ENCODE measurements at regions not wholly inside any gene's neighbourhood (a gene's known extent, or its start where the extent isn't known, plus 50 kb on each side); places are given as distances from the start of the nearest gene placed in this dataset.

DNA sequence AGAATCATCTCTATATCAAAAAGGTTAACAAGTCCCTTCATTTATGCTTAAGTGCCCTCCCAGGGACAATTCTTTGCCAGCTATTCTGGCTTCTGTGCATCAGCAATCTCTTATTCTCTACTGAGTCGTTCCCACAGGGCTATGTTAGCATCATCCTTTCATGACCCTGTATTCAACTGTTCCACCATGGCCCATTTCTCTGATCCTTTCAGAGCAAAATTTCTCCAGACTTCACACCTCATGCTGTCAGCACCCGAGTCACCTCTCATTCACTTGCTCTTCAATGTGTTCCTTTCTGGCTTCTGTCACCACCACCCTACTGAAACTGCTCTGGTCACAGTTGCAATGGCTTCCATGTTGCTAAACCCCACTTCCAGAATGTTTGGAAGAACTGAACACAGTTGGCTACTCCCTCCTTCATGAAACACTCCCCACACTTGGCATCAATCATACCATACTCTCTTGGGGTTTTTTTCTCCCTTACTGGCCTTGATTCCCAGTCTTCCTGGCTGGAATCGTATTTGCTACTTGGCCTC, 159.5 kb upstream of the HMGA2 start:
- ATAC-seq, result no peak
- ChIA-PET POLR2A (no interaction called here), CTCF (no interaction called here)
- no peak for DNase-seq (ENCODE audit: low spot score)
- peaks cover 8% of the 10 kb centered on the region for H3K36me3 Mint-ChIP-seq
- peaks cover 23% of the 10 kb centered on the region for H3K9me3 Mint-ChIP-seq
- H3K4me3 Mint-ChIP-seq, result no peak overlapping the region
- H3K4me1 Mint-ChIP-seq, result peaks cover 13% of the 10 kb centered on the region
- TF ChIP-seq OVOL2 (CRISPR knock-in tag; IDR thresholded peaks at IDR 0.05; ENCODE audit: borderline replicate concordance) (no peak), NFATC4 (CRISPR knock-in tag; IDR thresholded peaks at IDR 0.05) (no peak), E2F5 (CRISPR knock-in tag; IDR thresholded peaks at IDR 0.05) (no peak), NR2C2 (CRISPR knock-in tag; IDR thresholded peaks at IDR 0.05) (no peak), JAZF1 (CRISPR knock-in tag; IDR thresholded peaks at IDR 0.05) (no peak), ZNF232 (CRISPR knock-in tag; IDR thresholded peaks at IDR 0.05) (no peak), ZNF512 (CRISPR knock-in tag; IDR thresholded peaks at IDR 0.05; ENCODE audit: borderline replicate concordance) (no peak), RELA (CRISPR knock-in tag; IDR thresholded peaks at IDR 0.05; ENCODE audit: borderline replicate concordance) (no peak), NR3C1 (CRISPR knock-in tag; conservative IDR thresholded peaks at IDR 0.05; ENCODE audit: low read depth) (no peak), GABPB1 (CRISPR knock-in tag; IDR thresholded peaks at IDR 0.05) (no peak), ZBTB21 (CRISPR knock-in tag; IDR thresholded peaks at IDR 0.05; ENCODE audit: borderline replicate concordance) (no peak), FOXJ3 (CRISPR knock-in tag; IDR thresholded peaks at IDR 0.05; ENCODE audit: borderline replicate concordance) (no peak), MAX (CRISPR knock-in tag; IDR thresholded peaks at IDR 0.05) (no peak), GTF2I (CRISPR knock-in tag; conservative IDR thresholded peaks at IDR 0.05) (no peak), ZNF138 (CRISPR knock-in tag; conservative IDR thresholded peaks at IDR 0.05) (no peak), IRF2 (CRISPR knock-in tag; IDR thresholded peaks at IDR 0.05; ENCODE audit: borderline replicate concordance, low read depth) (no peak), NFYB (CRISPR knock-in tag; conservative IDR thresholded peaks at IDR 0.05; ENCODE audit: low read depth) (no peak)
- TF ChIP-seq, protein P1, sequence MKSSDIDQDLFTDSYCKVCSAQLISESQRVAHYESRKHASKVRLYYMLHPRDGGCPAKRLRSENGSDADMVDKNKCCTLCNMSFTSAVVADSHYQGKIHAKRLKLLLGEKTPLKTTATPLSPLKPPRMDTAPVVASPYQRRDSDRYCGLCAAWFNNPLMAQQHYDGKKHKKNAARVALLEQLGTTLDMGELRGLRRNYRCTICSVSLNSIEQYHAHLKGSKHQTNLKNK (CRISPR knock-in tag; IDR thresholded peaks at IDR 0.05), result no peak
- TF ChIP-seq, protein P2, sequence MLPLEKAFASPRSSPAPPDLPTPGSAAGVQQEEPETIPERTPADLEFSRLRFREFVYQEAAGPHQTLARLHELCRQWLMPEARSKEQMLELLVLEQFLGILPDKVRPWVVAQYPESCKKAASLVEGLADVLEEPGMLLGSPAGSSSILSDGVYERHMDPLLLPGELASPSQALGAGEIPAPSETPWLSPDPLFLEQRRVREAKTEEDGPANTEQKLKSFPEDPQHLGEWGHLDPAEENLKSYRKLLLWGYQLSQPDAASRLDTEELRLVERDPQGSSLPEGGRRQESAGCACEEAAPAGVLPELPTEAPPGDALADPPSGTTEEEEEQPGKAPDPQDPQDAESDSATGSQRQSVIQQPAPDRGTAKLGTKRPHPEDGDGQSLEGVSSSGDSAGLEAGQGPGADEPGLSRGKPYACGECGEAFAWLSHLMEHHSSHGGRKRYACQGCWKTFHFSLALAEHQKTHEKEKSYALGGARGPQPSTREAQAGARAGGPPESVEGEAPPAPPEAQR (CRISPR knock-in tag; IDR thresholded peaks at IDR 0.05), result no peak
- no peak overlapping the region for H3K27ac Mint-ChIP-seq
- peaks cover 4% of the 10 kb centered on the region for H3K27me3 Mint-ChIP-seq (ENCODE audit: low read depth)

DNA sequence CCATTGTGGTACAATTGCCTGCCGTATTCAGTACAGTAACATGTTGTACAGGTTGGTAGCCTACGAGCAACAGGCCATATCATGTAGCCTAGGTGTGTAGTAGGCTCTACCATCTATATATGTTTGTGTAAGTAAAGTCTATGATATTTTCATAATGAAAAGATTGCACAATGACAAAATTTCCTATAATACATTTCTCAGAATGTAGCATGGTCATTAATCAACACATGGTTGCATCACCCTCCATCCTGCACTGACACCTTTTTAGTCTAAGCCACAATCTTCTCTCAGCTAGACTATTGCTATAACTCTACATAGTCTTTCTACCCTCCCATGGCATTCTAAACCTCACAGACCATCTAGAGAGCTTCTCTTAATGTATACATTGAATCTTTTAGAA, 158.5 kb upstream of the HMGA2 start:
- Mint-ChIP-seq H3K4me3 (no peak overlapping the region), H3K9me3 (peaks cover 23% of the 10 kb centered on the region), H3K36me3 (peaks cover 8% of the 10 kb centered on the region), H3K27me3 (ENCODE audit: low read depth) (peaks cover 4% of the 10 kb centered on the region), H3K27ac (no peak overlapping the region), H3K4me1 (peaks cover 12% of the 10 kb centered on the region)
- ChIA-PET CTCF (no interaction called here), POLR2A (no interaction called here)
- ATAC-seq, result no peak
- no peak for DNase-seq (ENCODE audit: low spot score)
- TF ChIP-seq ZNF425 (CRISPR knock-in tag; conservative IDR thresholded peaks at IDR 0.05) (no peak), ELF4 (CRISPR knock-in tag; IDR thresholded peaks at IDR 0.05; ENCODE audit: low read depth) (no peak), SMAD4 (CRISPR knock-in tag; IDR thresholded peaks at IDR 0.05) (no peak), FOXP4 (CRISPR knock-in tag; IDR thresholded peaks at IDR 0.05) (no peak)
- TF ChIP-seq, protein P3, sequence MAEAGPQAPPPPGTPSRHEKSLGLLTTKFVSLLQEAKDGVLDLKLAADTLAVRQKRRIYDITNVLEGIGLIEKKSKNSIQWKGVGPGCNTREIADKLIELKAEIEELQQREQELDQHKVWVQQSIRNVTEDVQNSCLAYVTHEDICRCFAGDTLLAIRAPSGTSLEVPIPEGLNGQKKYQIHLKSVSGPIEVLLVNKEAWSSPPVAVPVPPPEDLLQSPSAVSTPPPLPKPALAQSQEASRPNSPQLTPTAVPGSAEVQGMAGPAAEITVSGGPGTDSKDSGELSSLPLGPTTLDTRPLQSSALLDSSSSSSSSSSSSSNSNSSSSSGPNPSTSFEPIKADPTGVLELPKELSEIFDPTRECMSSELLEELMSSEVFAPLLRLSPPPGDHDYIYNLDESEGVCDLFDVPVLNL (CRISPR knock-in tag; IDR thresholded peaks at IDR 0.05; ENCODE audit: borderline replicate concordance, low read depth), result no peak
